ENCODE measurements at regions not wholly inside any gene's neighbourhood (a gene's known extent, or its start where the extent isn't known, plus 50 kb on each side); places are given as distances from the start of the nearest gene placed in this dataset.

DNA sequence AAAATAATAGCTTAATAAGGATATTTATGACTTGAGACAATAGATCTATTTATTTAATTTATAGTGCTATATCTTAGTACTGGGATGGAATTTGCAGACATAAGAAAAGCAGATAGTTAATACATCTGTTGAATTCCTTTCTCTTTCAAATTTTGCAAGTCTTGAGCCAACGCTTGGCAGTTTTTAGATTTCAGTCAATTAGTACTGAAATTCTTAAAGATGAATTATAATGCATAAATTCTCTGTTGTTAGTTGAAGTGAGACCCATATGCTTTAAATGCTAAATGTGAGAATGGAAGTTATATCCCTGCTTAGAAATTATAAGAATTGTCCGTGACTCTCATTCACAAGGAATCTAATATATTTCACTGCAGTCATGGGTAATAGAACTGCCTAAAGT lies 225.1 kb upstream of the ADGRB3 start (continued):
- TF ChIP-seq, protein P1, sequence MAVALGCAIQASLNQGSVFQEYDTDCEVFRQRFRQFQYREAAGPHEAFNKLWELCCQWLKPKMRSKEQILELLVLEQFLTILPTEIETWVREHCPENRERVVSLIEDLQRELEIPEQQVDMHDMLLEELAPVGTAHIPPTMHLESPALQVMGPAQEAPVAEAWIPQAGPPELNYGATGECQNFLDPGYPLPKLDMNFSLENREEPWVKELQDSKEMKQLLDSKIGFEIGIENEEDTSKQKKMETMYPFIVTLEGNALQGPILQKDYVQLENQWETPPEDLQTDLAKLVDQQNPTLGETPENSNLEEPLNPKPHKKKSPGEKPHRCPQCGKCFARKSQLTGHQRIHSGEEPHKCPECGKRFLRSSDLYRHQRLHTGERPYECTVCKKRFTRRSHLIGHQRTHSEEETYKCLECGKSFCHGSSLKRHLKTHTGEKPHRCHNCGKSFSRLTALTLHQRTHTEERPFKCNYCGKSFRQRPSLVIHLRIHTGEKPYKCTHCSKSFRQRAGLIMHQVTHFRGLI (CRISPR knock-in tag; IDR thresholded peaks at IDR 0.05) = no peak
- TF ChIP-seq FOXJ2 (tag; IDR thresholded peaks at IDR 0.05) (no peak), NELFE (IDR thresholded peaks at IDR 0.05; ENCODE audit: insufficient read depth, insufficient read length) (no peak), RBM14 (IDR thresholded peaks at IDR 0.05; ENCODE audit: borderline replicate concordance, insufficient read depth, low read depth, low read length) (no peak), TEAD2 (tag; IDR thresholded peaks at IDR 0.05) (no peak), FOXA3 (CRISPR knock-in tag; conservative IDR thresholded peaks at IDR 0.05 in 1 of 2, IDR thresholded peaks at IDR 0.05 in 1 of 2) (no peak)
- TF ChIP-seq, protein P2, sequence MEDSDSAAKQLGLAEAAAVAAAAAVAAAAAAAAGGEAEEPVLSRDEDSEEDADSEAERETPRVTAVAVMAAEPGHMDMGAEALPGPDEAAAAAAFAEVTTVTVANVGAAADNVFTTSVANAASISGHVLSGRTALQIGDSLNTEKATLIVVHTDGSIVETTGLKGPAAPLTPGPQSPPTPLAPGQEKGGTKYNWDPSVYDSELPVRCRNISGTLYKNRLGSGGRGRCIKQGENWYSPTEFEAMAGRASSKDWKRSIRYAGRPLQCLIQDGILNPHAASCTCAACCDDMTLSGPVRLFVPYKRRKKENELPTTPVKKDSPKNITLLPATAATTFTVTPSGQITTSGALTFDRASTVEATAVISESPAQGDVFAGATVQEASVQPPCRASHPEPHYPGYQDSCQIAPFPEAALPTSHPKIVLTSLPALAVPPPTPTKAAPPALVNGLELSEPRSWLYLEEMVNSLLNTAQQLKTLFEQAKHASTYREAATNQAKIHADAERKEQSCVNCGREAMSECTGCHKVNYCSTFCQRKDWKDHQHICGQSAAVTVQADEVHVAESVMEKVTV (CRISPR knock-in tag; IDR thresholded peaks at IDR 0.05) = no peak

DNA sequence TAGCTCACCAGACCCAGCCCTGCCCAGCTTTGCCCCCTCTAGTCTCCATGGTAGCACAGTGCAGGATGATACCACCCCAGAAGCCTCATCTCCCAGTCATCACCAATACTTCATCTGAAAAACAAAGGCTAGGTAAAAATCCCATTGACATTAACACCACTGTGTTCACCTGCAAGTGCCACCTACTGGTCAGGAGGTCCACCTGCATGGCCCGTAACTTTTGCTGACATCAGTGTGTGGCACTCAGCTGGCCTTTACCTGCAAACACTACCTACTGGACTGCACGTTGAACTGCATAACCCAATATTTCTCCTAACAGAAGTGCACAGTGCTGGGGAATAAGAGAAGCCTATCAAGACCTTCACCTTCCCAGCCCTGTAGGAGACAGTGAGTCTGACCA lies 234.7 kb upstream of the ADGRB3 start:
- H3K36me3 ChIP-seq (ENCODE audit: control insufficient read depth, insufficient read depth, low read length) = no peaks in the 10 kb centered on the region
- BruUV-seq (replicated peaks) = no TSS peak
- no peaks in the 10 kb centered on the region for H4K20me1 ChIP-seq (replicated peaks; ENCODE audit: control insufficient read depth, insufficient read depth, low read length)
- 0 out of 3 replicates have a peak, but pooled peaks have one; percentile 21 for ATAC-seq
- 20% methylated on average over 2 of the region's 2 CpGs for WGBS (ENCODE audit: insufficient coverage, low coverage, missing lambda C conversion rate)
- H3K9ac ChIP-seq (ENCODE audit: insufficient read depth in 1 of 2, low read depth in 2 of 2, low read length in 2 of 2) = no peak overlapping the region
- no peaks in the 10 kb centered on the region for H3K9me1 ChIP-seq (ENCODE audit: control insufficient read depth, insufficient read depth, low read length)
- no peak overlapping the region for H2AFZ ChIP-seq (ENCODE audit: low read depth, low read length)
- peak in 1 of 4 experiments; percentile 4 for DNase-seq (ENCODE audit: extremely low read depth in 1 of 4, low spot score in 3 of 4)
- no peaks in the 10 kb centered on the region for H3K4me1 ChIP-seq (replicated peaks in 1 of 2; ENCODE audit: control insufficient read depth in 2 of 2, insufficient read depth in 2 of 2, low read length in 2 of 2)
- intact Hi-C loops (cut with micrococcal nuclease) = no loop called here
- H3K27me3 ChIP-seq (ENCODE audit: control insufficient read depth in 2 of 2, insufficient read depth in 2 of 2, low read length in 2 of 2) = no peaks in the 10 kb centered on the region
- no peak for FAIRE-seq
- no peak overlapping the region for H3K4me3 ChIP-seq
- no peak overlapping the region for H3K4me2 ChIP-seq (ENCODE audit: insufficient read depth, low read length)
- in situ Hi-C loops (cut with MboI) = no loop called here
- TF ChIP-seq, protein P3, sequence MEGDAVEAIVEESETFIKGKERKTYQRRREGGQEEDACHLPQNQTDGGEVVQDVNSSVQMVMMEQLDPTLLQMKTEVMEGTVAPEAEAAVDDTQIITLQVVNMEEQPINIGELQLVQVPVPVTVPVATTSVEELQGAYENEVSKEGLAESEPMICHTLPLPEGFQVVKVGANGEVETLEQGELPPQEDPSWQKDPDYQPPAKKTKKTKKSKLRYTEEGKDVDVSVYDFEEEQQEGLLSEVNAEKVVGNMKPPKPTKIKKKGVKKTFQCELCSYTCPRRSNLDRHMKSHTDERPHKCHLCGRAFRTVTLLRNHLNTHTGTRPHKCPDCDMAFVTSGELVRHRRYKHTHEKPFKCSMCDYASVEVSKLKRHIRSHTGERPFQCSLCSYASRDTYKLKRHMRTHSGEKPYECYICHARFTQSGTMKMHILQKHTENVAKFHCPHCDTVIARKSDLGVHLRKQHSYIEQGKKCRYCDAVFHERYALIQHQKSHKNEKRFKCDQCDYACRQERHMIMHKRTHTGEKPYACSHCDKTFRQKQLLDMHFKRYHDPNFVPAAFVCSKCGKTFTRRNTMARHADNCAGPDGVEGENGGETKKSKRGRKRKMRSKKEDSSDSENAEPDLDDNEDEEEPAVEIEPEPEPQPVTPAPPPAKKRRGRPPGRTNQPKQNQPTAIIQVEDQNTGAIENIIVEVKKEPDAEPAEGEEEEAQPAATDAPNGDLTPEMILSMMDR (IDR thresholded peaks at IDR 0.05 in 2 of 3, conservative IDR thresholded peaks at IDR 0.05 in 1 of 3; ENCODE audit: insufficient read depth in 2 of 3, low read depth in 1 of 3, low read length in 3 of 3) = peak in 2 of 3 experiments; percentile 21 to 46; a peak in 2 of 6 replicates
- TF ChIP-seq, protein P4, sequence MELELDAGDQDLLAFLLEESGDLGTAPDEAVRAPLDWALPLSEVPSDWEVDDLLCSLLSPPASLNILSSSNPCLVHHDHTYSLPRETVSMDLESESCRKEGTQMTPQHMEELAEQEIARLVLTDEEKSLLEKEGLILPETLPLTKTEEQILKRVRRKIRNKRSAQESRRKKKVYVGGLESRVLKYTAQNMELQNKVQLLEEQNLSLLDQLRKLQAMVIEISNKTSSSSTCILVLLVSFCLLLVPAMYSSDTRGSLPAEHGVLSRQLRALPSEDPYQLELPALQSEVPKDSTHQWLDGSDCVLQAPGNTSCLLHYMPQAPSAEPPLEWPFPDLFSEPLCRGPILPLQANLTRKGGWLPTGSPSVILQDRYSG (tag; conservative IDR thresholded peaks at IDR 0.05; ENCODE audit: low read depth) = no peak
- no peak overlapping the region for H3K27ac ChIP-seq (ENCODE audit: extremely low read depth, low read depth, low read length)
- ChIA-PET CTCF (ENCODE audit: low intra/inter-chr PET ratio) (no interaction called here), POLR2A (no interaction called here)
- no peaks in the 10 kb centered on the region for H3K9me3 ChIP-seq (replicated peaks; ENCODE audit: control insufficient read depth, insufficient read depth, low read depth, low read length)
- no peaks in the 10 kb centered on the region for H3K79me2 ChIP-seq (ENCODE audit: control insufficient read depth, insufficient read depth, low read length)

Data from K562 (cell line).